HFF-Myc (cell line): ENCODE measurements at regions not wholly inside any gene's neighbourhood (a gene's known extent, or its start where the extent isn't known, plus 50 kb on each side); places are given as distances from the start of the nearest gene placed in this dataset.

ENCODE experiments used
- DNase-seq: peaks from one replicate; pipeline ENCODE4 v3.0.0-alpha.2; 2011; ENCODE audit warnings: low read depth; ENCODE audit errors: extremely low read depth
- H3K4me3 ChIP-seq: replicated peaks from 2 replicates; pipeline ENCODE4 v1.5.1; 2011; ENCODE audit warnings: low read depth, mild to moderate bottlenecking, control low read depth, low read length
- TF ChIP-seq, protein P1 (sequence below): IDR thresholded peaks from 2 replicates; pipeline ENCODE4 v1.5.1; 2012; ENCODE audit warnings: mild to moderate bottlenecking, low read depth, low read length, control low read depth; ENCODE audit errors: missing control alignments

DNA sequence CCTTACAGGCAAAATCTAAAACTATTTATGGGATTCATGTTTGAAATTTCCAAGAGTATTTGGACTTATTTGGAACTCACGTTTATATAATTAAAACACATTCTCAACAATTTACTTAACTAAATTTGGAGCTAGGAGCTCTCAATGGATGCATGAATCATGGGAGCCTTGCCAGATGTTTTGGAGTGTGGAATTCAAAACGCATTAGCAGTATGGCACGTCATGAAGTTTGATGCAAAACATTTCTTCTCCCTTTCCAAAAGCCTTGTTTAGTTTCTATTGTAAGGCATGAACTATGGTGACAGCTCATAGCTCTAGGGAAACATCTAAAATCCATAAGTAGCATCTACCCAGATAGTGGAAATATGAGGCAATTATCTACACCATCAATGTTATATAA is 701.6 kb downstream of the SATB2 start:
- H3K4me3 ChIP-seq: no peak overlapping the region
- peak; percentile 12 for DNase-seq
- TF ChIP-seq, protein P1, sequence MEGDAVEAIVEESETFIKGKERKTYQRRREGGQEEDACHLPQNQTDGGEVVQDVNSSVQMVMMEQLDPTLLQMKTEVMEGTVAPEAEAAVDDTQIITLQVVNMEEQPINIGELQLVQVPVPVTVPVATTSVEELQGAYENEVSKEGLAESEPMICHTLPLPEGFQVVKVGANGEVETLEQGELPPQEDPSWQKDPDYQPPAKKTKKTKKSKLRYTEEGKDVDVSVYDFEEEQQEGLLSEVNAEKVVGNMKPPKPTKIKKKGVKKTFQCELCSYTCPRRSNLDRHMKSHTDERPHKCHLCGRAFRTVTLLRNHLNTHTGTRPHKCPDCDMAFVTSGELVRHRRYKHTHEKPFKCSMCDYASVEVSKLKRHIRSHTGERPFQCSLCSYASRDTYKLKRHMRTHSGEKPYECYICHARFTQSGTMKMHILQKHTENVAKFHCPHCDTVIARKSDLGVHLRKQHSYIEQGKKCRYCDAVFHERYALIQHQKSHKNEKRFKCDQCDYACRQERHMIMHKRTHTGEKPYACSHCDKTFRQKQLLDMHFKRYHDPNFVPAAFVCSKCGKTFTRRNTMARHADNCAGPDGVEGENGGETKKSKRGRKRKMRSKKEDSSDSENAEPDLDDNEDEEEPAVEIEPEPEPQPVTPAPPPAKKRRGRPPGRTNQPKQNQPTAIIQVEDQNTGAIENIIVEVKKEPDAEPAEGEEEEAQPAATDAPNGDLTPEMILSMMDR: no peak

DNA sequence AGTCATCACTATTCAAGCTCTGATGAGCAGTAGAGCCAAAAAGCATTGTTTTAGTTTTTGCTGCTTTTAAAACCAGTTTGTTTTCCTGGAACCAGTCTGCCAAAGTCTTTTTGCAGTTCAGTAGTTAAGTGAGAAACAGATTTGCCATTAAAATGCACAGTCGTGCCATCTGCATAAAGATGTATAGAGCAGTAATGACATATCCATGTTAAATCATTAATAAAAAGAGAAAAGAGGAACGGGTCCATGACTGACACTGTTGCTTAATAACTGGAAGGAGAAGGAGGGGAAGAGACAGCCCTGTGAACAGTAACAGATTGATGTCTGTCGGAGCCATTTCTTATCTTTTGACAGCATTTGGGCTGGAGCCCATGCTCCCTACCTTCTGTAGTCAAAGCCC is 704.6 kb downstream of the SATB2 start:
- DNase-seq: no peak

DNA sequence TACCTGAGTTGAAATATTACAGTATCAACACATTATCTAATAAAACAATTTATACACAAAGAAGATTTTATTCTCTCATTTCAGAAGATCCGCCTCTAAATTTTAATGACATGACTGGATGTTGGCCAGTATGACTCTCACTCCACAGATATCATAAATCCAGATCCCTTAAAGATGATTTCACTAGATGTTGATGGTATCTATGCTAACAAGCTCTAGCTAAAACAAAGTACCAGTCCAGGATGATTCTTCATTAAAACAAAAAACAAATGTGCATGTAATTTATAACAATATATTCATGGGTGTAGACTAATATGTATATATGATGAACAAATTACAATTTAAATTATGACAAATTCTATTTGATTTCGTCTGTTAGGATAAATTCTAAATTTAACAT is 708.4 kb downstream of the SATB2 start:
- TF ChIP-seq, protein P1: no peak
- H3K4me3 ChIP-seq: no peak overlapping the region
- DNase-seq: no peak

More for the DNA sequence above, 704.6 kb downstream of the SATB2 start:
- TF ChIP-seq, protein P1: no peak
- no peak overlapping the region for H3K4me3 ChIP-seq

DNA sequence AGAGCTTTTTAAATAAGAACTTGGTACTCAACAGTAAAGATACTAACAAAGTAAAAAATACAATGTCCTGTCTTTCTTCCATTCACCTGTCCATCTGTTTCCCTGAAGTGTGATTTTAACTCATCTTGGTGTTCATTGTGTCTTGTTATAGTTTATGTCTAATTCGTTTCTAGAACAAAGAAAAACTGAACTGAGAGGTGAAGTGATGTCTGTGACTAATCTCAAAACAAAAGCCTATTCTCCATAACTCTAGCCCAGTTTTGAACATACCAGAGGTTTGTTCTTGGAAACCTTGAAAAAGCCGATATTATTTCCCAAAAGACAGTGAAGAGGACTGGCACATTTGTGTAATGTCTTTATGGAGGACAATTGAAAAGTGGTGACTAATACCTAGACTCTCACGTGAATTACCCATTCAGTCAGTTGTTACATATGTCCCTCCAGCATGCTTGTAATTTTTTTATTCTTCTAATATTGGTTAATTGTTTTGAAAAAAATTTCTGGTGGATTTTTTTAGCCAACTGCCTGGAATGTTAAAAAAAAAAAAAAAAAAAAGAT is 725.8 kb downstream of the SATB2 start:
- no peak for DNase-seq
- H3K4me3 ChIP-seq: no peak overlapping the region
- TF ChIP-seq, protein P1: no peak

DNA sequence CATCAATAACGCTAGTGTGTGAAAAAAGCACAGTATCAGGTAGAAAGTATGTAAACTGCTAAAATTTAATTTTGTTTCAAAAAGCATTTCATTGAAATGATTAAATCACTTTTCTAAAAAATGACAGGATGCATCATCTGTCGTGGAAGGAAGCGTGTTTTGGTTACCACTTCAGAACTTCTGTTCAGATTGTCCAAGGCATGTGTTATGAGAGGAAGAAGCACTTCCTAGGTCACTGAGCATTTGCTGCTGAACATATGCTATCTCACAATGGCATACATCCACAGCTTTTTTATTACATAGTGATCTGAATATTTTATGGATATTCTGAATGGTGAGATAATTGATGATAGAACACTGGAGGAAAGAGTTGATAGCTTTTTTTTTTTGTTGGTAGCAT is 737.5 kb downstream of the SATB2 start:
- H3K4me3 ChIP-seq: no peak overlapping the region
- TF ChIP-seq, protein P1: no peak
- no peak for DNase-seq

DNA sequence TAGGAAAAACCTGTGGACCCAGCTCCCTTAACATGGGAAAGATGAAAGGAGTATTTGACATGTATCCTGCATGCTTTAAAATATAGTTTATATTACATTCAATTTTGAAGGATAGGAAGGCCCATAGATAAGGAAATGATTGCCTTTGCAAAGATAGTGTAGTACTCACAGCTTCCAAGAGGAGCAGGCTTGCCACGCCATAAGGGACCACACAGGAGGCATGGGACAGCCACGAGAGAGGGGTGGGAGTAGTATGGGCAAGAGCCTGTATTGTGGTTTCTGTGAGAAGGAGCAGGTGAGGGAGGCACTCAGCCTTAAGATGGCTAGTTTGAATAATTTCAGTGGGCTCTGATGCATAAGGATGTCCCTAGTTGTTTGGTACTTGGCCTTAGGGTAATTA is 740.3 kb downstream of the SATB2 start:
- no peak overlapping the region for H3K4me3 ChIP-seq
- TF ChIP-seq, protein P1: no peak
- DNase-seq: no peak

DNA sequence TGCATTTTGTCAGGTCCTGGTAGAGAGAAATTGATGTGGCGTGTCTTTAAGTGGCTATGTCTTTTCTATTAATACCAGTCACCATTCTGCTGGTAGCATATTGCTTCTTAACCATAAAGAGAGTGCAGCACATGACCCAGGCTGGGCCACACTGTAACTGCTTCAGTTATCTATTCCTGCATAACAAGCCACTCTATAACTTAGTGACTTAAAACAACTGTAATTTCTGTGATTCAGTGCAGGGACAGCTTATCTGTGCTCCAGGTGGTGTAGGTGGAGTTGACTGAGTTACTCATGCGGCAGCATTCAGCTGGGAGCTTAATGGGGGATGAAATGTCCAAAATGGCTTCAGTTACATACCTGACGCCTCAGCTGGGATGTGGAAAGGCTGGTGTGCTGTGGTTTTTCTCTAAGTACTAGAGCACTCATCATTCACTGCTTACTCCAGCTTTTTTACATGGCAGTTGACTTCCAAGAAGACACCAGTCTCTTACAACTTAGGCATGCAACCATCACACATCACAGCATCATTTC is 742.4 kb downstream of the SATB2 start:
- DNase-seq: no peak
- no peak overlapping the region for H3K4me3 ChIP-seq
- TF ChIP-seq, protein P1: no peak
